NCI-H446 (cell line): ENCODE measurements at regions not wholly inside any gene's neighbourhood (a gene's known extent, or its start where the extent isn't known, plus 50 kb on each side); places are given as distances from the start of the nearest gene placed in this dataset.
"Not testable (repeated sequence)": the region's sequence is repeated elsewhere in the genome, so short reads cannot be mapped to it uniquely, and the experiment has no call there.

ENCODE experiments used
- DNase-seq, 2 experiments: peaks; one replicate each; lab custom pipeline; 2025; lab: John Stamatoyannopoulos, UW

- DNase-seq: no peak
Observed at GRCh38 chr12:70008944-70009343, 183.9 kb downstream of the MYRFL start.

- DNase-seq: no peak
Observed at GRCh38 chr12:70011353-70011752, 186.3 kb downstream of the MYRFL start.

- DNase-seq: not testable (repeated sequence)
Observed at GRCh38 chr12:70013016-70013415, 188.0 kb downstream of the MYRFL start.

- no peak for DNase-seq
Observed at GRCh38 chr12:70028515-70028914, 203.5 kb downstream of the MYRFL start.

GRCh38 chr12:70028918-70029317 lies 203.9 kb downstream of the MYRFL start:
- no peak for DNase-seq

GRCh38 chr12:70031046-70031445 lies 206.0 kb downstream of the MYRFL start:
- DNase-seq: no peak

GRCh38 chr12:70032076-70032475 lies 207.0 kb downstream of the MYRFL start:
- peak in 1 of 2 experiments; percentile 31 for DNase-seq

GRCh38 chr12:70033310-70033709 lies 208.3 kb downstream of the MYRFL start:
- DNase-seq: no peak

GRCh38 chr12:70040141-70040540 lies 203.1 kb upstream of the CNOT2 start:
- DNase-seq: no peak

- peak in 1 of 2 experiments; percentile 20 for DNase-seq
Observed at GRCh38 chr12:70042675-70043074, 200.6 kb upstream of the CNOT2 start.

- DNase-seq: peak; percentile 35 to 72
Observed at GRCh38 chr12:70043490-70044138, 199.6 kb upstream of the CNOT2 start.

- DNase-seq: no peak
Observed at GRCh38 chr12:70044167-70044566, 199.1 kb upstream of the CNOT2 start.

GRCh38 chr12:70045036-70045435 lies 198.2 kb upstream of the CNOT2 start:
- DNase-seq: peak in 1 of 2 experiments; percentile 4

- DNase-seq: no peak
Observed at GRCh38 chr12:70045514-70045913, 197.7 kb upstream of the CNOT2 start.

GRCh38 chr12:70048521-70049250 lies 194.5 kb upstream of the CNOT2 start:
- no peak for DNase-seq

- no peak for DNase-seq
Observed at GRCh38 chr12:70049596-70050360, 193.5 kb upstream of the CNOT2 start.

GRCh38 chr12:70052476-70052875 lies 190.8 kb upstream of the CNOT2 start:
- no peak for DNase-seq

GRCh38 chr12:70052931-70053497 lies 190.2 kb upstream of the CNOT2 start:
- no peak for DNase-seq

GRCh38 chr12:70059373-70059772 lies 183.9 kb upstream of the CNOT2 start:
- DNase-seq: peak; percentile 14 to 68

- DNase-seq: no peak
Observed at GRCh38 chr12:70060634-70061033, 182.6 kb upstream of the CNOT2 start.

GRCh38 chr12:70068743-70069142 lies 174.5 kb upstream of the CNOT2 start:
- DNase-seq: no peak
